ENCODE measurements at regions not wholly inside any gene's neighbourhood (a gene's known extent, or its start where the extent isn't known, plus 50 kb on each side); places are given as distances from the start of the nearest gene placed in this dataset.
A peak's percentile ranks its signal among the peaks of the same experiment; 100 is the strongest.

GRCh38 chr2:39587168-39587567 lies 78.5 kb upstream of the TMEM178A start:
- Mint-ChIP-seq H3K27ac (no peak overlapping the region), H3K36me3 (ENCODE audit: low read depth) (peaks cover 20% of the 10 kb centered on the region), H3K4me1 (no peaks in the 10 kb centered on the region), H3K27me3 (ENCODE audit: low read depth, poor library complexity) (peaks cover 3% of the 10 kb centered on the region), H3K4me3 (no peak overlapping the region), H3K9me3 (peaks cover 24% of the 10 kb centered on the region)
- DNase-seq, result no peak
- no peak for TF ChIP-seq CTCF (IDR thresholded peaks at IDR 0.05)

- DNase-seq, result no peak
- TF ChIP-seq CTCF (IDR thresholded peaks at IDR 0.05), result no peak
- no peak overlapping the region for H3K27ac Mint-ChIP-seq
- H3K27me3 Mint-ChIP-seq (ENCODE audit: low read depth, poor library complexity), result peaks cover 3% of the 10 kb centered on the region
- H3K36me3 Mint-ChIP-seq (ENCODE audit: low read depth), result peaks cover 20% of the 10 kb centered on the region
- H3K4me1 Mint-ChIP-seq, result no peaks in the 10 kb centered on the region
- H3K9me3 Mint-ChIP-seq, result peaks cover 21% of the 10 kb centered on the region
- H3K4me3 Mint-ChIP-seq, result no peak overlapping the region
These were observed 78.1 kb upstream of the TMEM178A start for GRCh38 chr2:39587641-39588040.

GRCh38 chr2:39593439-39594393 lies 72.0 kb upstream of the TMEM178A start:
- H3K36me3 Mint-ChIP-seq (ENCODE audit: low read depth), result no peaks in the 10 kb centered on the region
- no peak overlapping the region for H3K27ac Mint-ChIP-seq
- H3K4me3 Mint-ChIP-seq, result no peak overlapping the region
- TF ChIP-seq CTCF (IDR thresholded peaks at IDR 0.05), result peak; percentile 43
- peaks cover 6% of the 10 kb centered on the region for H3K27me3 Mint-ChIP-seq (ENCODE audit: low read depth, poor library complexity)
- no peaks in the 10 kb centered on the region for H3K9me3 Mint-ChIP-seq
- DNase-seq, result peak; percentile 9
- no peaks in the 10 kb centered on the region for H3K4me1 Mint-ChIP-seq

GRCh38 chr2:39595116-39595515 lies 70.6 kb upstream of the TMEM178A start:
- Mint-ChIP-seq H3K4me1 (no peaks in the 10 kb centered on the region), H3K27me3 (ENCODE audit: low read depth, poor library complexity) (peaks cover 6% of the 10 kb centered on the region), H3K4me3 (no peak overlapping the region), H3K36me3 (ENCODE audit: low read depth) (no peaks in the 10 kb centered on the region), H3K27ac (no peak overlapping the region), H3K9me3 (no peaks in the 10 kb centered on the region)
- TF ChIP-seq CTCF (IDR thresholded peaks at IDR 0.05), result no peak
- no peak for DNase-seq

- no peak for DNase-seq
These were observed 68.4 kb upstream of the TMEM178A start for GRCh38 chr2:39597314-39597713.

More at GRCh38 chr2:39597314-39597713, 68.4 kb upstream of the TMEM178A start:
- Mint-ChIP-seq H3K4me3 (no peak overlapping the region), H3K4me1 (no peaks in the 10 kb centered on the region), H3K36me3 (ENCODE audit: low read depth) (no peaks in the 10 kb centered on the region), H3K27ac (no peak overlapping the region), H3K27me3 (ENCODE audit: low read depth, poor library complexity) (peaks cover 2% of the 10 kb centered on the region), H3K9me3 (no peaks in the 10 kb centered on the region)
- no peak for TF ChIP-seq CTCF (IDR thresholded peaks at IDR 0.05)

Data from nephron progenitor cell (in vitro differentiated cells).